A549 (cell line): ENCODE measurements at regions not wholly inside any gene's neighbourhood (a gene's known extent, or its start where the extent isn't known, plus 50 kb on each side); places are given as distances from the start of the nearest gene placed in this dataset.

Experiments
- ATAC-seq, 2 experiments: fragments of 200-7000 bp in 1 of 2; fragments of >200 bp in 1 of 2; cut with Nextera tagmentation in 1 of 2; cut with Tn5 transposase in 1 of 2; 3 replicates each; pipeline versions ENCODE4 v1.8.0 to v1.9.1; 2018 to 2020; ENCODE audit warnings: mild to moderate bottlenecking in 1 of 2, moderate library complexity in 1 of 2
- CTCF ChIA-PET: fragments of 300-600 bp; sonication (Branson Sonifier 250); formaldehyde crosslinking; extraction: SDS; loops from one replicate; lab custom pipeline; 2021; ENCODE audit warnings: antibody characterized with exemption, inconsistent platforms; lab: Yijun Ruan, JAX
- POLR2A ChIA-PET: fragments of 350-600 bp; formaldehyde crosslinking; extraction: SDS; loops from one replicate; lab custom pipeline; 2021; ENCODE audit warnings: antibody characterized with exemption, inconsistent platforms; lab: Yijun Ruan, JAX
- DNase-seq, 2 experiments: peaks; one replicate each; pipeline versions ENCODE4 v3.0.0 to v3.0.0-alpha.2; 2011 to 2016; ENCODE audit warnings: low read depth in 1 of 2, low spot score in 1 of 2
- FAIRE-seq: peaks from 2 replicates; lab custom pipeline; 2011; peaks lifted over from hg19 to GRCh38; lab: Jason Lieb, UNC
- H3K27ac ChIP-seq, 2 experiments: fragments of >200 bp; sonication (Bioruptor Twin); formaldehyde crosslinking; 3 replicates each; pipeline ENCODE4 v1.5.1; 2016 to 2017
- H3K4me1 ChIP-seq: fragments of >200 bp; sonication (Bioruptor Twin); formaldehyde crosslinking; 3 replicates; pipeline ENCODE4 v1.6.1; 2016
- H3K4me2 ChIP-seq: fragments of >200 bp; sonication (Bioruptor Twin); formaldehyde crosslinking; 3 replicates; pipeline ENCODE4 v1.6.1; 2016
- H3K4me3 ChIP-seq: fragments of >200 bp; sonication (Bioruptor Twin); formaldehyde crosslinking; 3 replicates; pipeline ENCODE4 v1.5.1; 2016
- H3K9me3 ChIP-seq: fragments of >200 bp; sonication (Bioruptor Twin); formaldehyde crosslinking; 3 replicates; pipeline ENCODE4 v1.6.1; 2016
- CBX2 ChIP-seq: fragments of 200-600 bp; sonication (generic); IDR thresholded peaks from 2 replicates; pipeline ENCODE4 v1.6.1; 2016; ENCODE audit warnings: low read depth, mild to moderate bottlenecking, borderline replicate concordance
- CBX8 ChIP-seq: fragments of 200-600 bp; sonication (generic); IDR thresholded peaks from 2 replicates; pipeline ENCODE4 v1.6.1; 2016
- EP300 ChIP-seq, 2 experiments: fragments of >200 bp; sonication (Bioruptor Twin); formaldehyde crosslinking; IDR thresholded peaks; 2 replicates in 1 of 2; 3 replicates in 1 of 2; pipeline ENCODE4 v1.6.1; 2016 to 2017
- FOSL2 ChIP-seq, 2 experiments: fragments of 450-650 bp in 1 of 2; fragments of >200 bp in 1 of 2; sonication (Bioruptor Twin) in 1 of 2; formaldehyde crosslinking; IDR thresholded peaks; 2 replicates each; pipeline versions ENCODE4 v1.5.0 to v1.6.1; 2016 to 2020; ENCODE audit warnings: mild to moderate bottlenecking in 1 of 2, moderate library complexity in 1 of 2
- FOXS1 ChIP-seq: fragments of 250-450 bp; sonication (Bioruptor Pico); IDR thresholded peaks from 2 replicates; pipeline ENCODE4 v1.5.0; 2020; ENCODE audit warnings: mild to moderate bottlenecking, moderate library complexity
- HDAC2 ChIP-seq: fragments of 200-600 bp; sonication (generic); IDR thresholded peaks from 2 replicates; pipeline ENCODE4 v1.6.1; 2016
- HOXA7 ChIP-seq: fragments of 250-450 bp; sonication (Bioruptor Pico); IDR thresholded peaks from 2 replicates; pipeline ENCODE4 v1.5.0; 2020; ENCODE audit warnings: mild to moderate bottlenecking, moderate library complexity
- HOXB13 ChIP-seq: fragments of 250-450 bp; sonication (Bioruptor Pico); IDR thresholded peaks from 2 replicates; pipeline ENCODE4 v1.5.0; 2020; ENCODE audit warnings: low read depth, mild to moderate bottlenecking, moderate library complexity
- HOXB5 ChIP-seq: fragments of 250-450 bp; sonication (Bioruptor Pico); IDR thresholded peaks from 2 replicates; pipeline ENCODE4 v1.5.0; 2020; ENCODE audit warnings: mild to moderate bottlenecking, moderate library complexity
- JUN ChIP-seq, 2 experiments: fragments of >200 bp; sonication (Bioruptor Twin); formaldehyde crosslinking; IDR thresholded peaks; 2 replicates in 1 of 2; 3 replicates in 1 of 2; pipeline ENCODE4 v1.6.1; 2016 to 2017
- JUNB ChIP-seq: fragments of >200 bp; sonication (Bioruptor Twin); formaldehyde crosslinking; IDR thresholded peaks from 2 replicates; pipeline ENCODE4 v1.6.1; 2016
- KDM5A ChIP-seq: fragments of 200-600 bp; sonication (generic); IDR thresholded peaks from 2 replicates; pipeline ENCODE4 v1.6.1; 2016; ENCODE audit warnings: antibody characterized with exemption, mild to moderate bottlenecking
- MAFK ChIP-seq: fragments of 450-650 bp; IDR thresholded peaks from 2 replicates; pipeline ENCODE4 v1.6.1; 2014; ENCODE audit not compliant: partially characterized antibody
- NFE2L2 ChIP-seq: fragments of 150-350 bp; conservative IDR thresholded peaks from 2 replicates; pipeline ENCODE4 v1.6.1; 2014; ENCODE audit warnings: low read length
- NPAS2 ChIP-seq: fragments of 250-450 bp; sonication (Bioruptor Pico); IDR thresholded peaks from 2 replicates; pipeline ENCODE4 v1.8.0; 2022; ENCODE audit warnings: mild to moderate bottlenecking, moderate library complexity, borderline replicate concordance
- PHF8 ChIP-seq: fragments of 200-600 bp; sonication (generic); IDR thresholded peaks from 2 replicates; pipeline ENCODE4 v1.6.1; 2016; ENCODE audit warnings: low read depth, mild to moderate bottlenecking, antibody characterized with exemption, moderate library complexity, borderline replicate concordance
- POLR2A ChIP-seq: IDR thresholded peaks from 2 replicates; pipeline ENCODE4 v1.6.1; 2012; ENCODE audit warnings: mild to moderate bottlenecking, low read length
- POLR2AphosphoS2 ChIP-seq: conservative IDR thresholded peaks from 2 replicates; pipeline ENCODE4 v1.6.1; 2012; ENCODE audit warnings: low read length, improper control_type of control experiment, inconsistent platforms
- RCOR1 ChIP-seq: fragments of 150-350 bp; IDR thresholded peaks from 2 replicates; pipeline ENCODE4 v1.6.1; 2014; ENCODE audit warnings: antibody characterized with exemption, low read length, low read depth
- RFX5 ChIP-seq: fragments of 450-650 bp; IDR thresholded peaks from 2 replicates; pipeline ENCODE4 v1.7.1; 2014; ENCODE audit warnings: antibody characterized with exemption, mild to moderate bottlenecking, moderate library complexity
- ZC3H11A ChIP-seq: fragments of 450-650 bp; IDR thresholded peaks from 2 replicates; pipeline ENCODE4 v1.6.1; 2014; ENCODE audit warnings: antibody characterized with exemption, mild to moderate bottlenecking
- ZFP36 ChIP-seq: fragments of 450-650 bp; IDR thresholded peaks from 2 replicates; pipeline ENCODE4 v1.6.1; 2014; ENCODE audit warnings: borderline replicate concordance; ENCODE audit not compliant: partially characterized antibody
- WGBS: methylation state at CpG from one replicate; pipeline ENCODE4 v1.1.6; 2017; ENCODE audit errors: missing lambda C conversion rate; 5-methylcytosine and 5-hydroxymethylcytosine counted together
- TF ChIP-seq, protein P1 (sequence below): fragments of 200-600 bp; sonication (generic); IDR thresholded peaks from 2 replicates; pipeline ENCODE4 v1.6.1; 2016; ENCODE audit warnings: antibody characterized with exemption, mild to moderate bottlenecking, moderate library complexity
- TF ChIP-seq, protein P2 (sequence below): IDR thresholded peaks from 2 replicates; pipeline ENCODE4 v1.6.1; 2012
- TF ChIP-seq, protein P3 (sequence below): fragments of 150-350 bp; IDR thresholded peaks from 2 replicates; pipeline ENCODE4 v1.6.1; 2014; ENCODE audit warnings: low read depth, mild to moderate bottlenecking, low read length
- TF ChIP-seq, protein P4 (sequence below): fragments of 250-450 bp; sonication (Bioruptor Pico); IDR thresholded peaks from 2 replicates; pipeline ENCODE4 v1.5.0; 2020; ENCODE audit warnings: low read depth, mild to moderate bottlenecking, moderate library complexity
- TF ChIP-seq, protein P5 (sequence below): fragments of >200 bp; sonication (Bioruptor Twin); formaldehyde crosslinking; IDR thresholded peaks from 3 replicates; pipeline ENCODE4 v1.6.1; 2016

DNA sequence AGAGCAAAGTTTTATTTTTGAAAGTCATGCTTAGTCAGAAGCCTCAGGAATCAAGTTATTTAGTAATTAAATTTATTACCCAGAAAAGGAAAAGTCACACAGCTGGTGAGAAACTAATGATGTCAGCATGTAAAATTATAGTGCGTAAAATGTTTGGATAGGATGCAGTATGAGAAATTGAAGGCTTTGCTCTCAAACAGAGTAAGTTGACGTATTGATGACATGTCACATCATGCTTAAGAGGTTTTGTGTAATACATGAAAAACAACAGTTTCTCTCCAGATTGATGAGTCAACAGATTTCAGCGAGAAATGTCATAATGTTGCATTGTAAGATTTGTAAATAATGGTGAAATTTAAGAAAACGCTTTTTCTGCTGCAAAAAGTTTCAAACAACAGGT, 769.8 kb downstream of the METTL15 start:
- ATAC-seq (no peak), FAIRE-seq (peak; percentile 54), DNase-seq (peak in 1 of 2 experiments; percentile 60)
- no peak for TF ChIP-seq FOSL2 (IDR thresholded peaks at IDR 0.05)
- TF ChIP-seq FOSL2 (CRISPR knock-in tag; IDR thresholded peaks at IDR 0.05): peak; percentile 53
- TF ChIP-seq RFX5: no peak
- TF ChIP-seq ZC3H11A: no peak
- TF ChIP-seq MAFK: peak; percentile 97
- WGBS: 48% methylated on average over 4 of the region's 4 CpGs
- Histone ChIP-seq H3K4me2 (peak overlapping the region; percentile 28; the same call in 2 of the 3 replicates), H3K4me1 (peaks cover 13% of the 10 kb centered on the region), H3K9me3 (0 out of 3 replicates have a peak, but pooled peaks cover 3% of the 10 kb centered on the region), H3K27ac (peak overlapping the region; percentile 24 to 52; a peak in 5 of 6 replicates), H3K4me3 (no peak overlapping the region)
- ChIA-PET POLR2A (no interaction called here), CTCF (no interaction called here)

DNA sequence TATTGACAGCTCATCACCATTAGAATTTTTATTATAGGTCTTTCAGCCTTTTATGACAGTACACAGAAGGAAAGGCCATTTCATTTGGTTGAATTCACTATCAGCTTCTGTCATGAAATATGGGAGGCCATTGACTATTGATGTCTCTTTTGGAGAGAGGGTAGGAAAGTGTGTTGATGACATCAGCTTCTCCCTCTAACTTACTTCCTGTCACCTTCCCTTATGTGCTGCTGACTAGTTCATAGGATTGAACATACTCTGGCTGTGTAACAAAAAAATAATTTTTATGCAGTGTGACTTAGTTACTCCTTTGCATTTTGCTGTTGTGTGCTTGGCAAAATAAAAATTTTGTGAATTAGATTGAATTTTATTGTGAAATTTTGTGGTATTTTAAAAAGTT, 769.2 kb downstream of the METTL15 start:
- CTCF ChIA-PET: interaction anchor here (0.6 kb wide), 1 partner anchor 1378 kb away, joined by 5 read pairs; no protein-coding TSS in a partner anchor

DNA sequence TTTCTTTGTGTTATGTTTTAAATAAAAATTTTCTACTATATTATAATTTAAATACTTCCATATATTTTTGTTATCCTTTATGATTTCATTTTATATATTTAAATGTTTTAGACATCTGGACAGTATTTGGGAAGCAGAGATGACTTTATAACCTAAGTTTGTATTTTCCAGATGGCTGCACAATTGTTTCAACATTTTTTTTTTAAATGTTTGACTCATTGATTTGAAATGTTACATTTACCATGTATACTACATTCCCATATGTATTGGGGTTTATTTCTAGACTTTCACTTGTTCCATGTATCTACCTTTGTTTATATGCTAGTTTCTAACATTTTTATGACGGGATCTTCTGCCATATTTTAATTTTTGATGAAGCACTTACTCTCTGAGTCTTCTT, 766.5 kb downstream of the METTL15 start:
- no peak overlapping the region for H3K4me2 ChIP-seq
- 91% methylated on average over 1 of the region's 1 CpG for WGBS
- TF ChIP-seq POLR2A (no peak), NPAS2 (CRISPR knock-in tag) (no peak), EP300 (IDR thresholded peaks at IDR 0.05) (no peak), HOXB13 (no peak), JUNB (no peak), KDM5A (no peak), ZC3H11A (no peak), CBX2 (no peak), HDAC2 (no peak), JUN (IDR thresholded peaks at IDR 0.05) (no peak), POLR2AphosphoS2 (no peak)
- TF ChIP-seq, protein P1, sequence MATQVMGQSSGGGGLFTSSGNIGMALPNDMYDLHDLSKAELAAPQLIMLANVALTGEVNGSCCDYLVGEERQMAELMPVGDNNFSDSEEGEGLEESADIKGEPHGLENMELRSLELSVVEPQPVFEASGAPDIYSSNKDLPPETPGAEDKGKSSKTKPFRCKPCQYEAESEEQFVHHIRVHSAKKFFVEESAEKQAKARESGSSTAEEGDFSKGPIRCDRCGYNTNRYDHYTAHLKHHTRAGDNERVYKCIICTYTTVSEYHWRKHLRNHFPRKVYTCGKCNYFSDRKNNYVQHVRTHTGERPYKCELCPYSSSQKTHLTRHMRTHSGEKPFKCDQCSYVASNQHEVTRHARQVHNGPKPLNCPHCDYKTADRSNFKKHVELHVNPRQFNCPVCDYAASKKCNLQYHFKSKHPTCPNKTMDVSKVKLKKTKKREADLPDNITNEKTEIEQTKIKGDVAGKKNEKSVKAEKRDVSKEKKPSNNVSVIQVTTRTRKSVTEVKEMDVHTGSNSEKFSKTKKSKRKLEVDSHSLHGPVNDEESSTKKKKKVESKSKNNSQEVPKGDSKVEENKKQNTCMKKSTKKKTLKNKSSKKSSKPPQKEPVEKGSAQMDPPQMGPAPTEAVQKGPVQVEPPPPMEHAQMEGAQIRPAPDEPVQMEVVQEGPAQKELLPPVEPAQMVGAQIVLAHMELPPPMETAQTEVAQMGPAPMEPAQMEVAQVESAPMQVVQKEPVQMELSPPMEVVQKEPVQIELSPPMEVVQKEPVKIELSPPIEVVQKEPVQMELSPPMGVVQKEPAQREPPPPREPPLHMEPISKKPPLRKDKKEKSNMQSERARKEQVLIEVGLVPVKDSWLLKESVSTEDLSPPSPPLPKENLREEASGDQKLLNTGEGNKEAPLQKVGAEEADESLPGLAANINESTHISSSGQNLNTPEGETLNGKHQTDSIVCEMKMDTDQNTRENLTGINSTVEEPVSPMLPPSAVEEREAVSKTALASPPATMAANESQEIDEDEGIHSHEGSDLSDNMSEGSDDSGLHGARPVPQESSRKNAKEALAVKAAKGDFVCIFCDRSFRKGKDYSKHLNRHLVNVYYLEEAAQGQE: no peak
- TF ChIP-seq, protein P2, sequence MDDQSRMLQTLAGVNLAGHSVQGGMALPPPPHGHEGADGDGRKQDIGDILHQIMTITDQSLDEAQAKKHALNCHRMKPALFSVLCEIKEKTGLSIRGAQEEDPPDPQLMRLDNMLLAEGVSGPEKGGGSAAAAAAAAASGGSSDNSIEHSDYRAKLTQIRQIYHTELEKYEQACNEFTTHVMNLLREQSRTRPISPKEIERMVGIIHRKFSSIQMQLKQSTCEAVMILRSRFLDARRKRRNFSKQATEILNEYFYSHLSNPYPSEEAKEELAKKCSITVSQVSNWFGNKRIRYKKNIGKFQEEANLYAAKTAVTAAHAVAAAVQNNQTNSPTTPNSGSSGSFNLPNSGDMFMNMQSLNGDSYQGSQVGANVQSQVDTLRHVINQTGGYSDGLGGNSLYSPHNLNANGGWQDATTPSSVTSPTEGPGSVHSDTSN: no peak
- TF ChIP-seq, protein P3, sequence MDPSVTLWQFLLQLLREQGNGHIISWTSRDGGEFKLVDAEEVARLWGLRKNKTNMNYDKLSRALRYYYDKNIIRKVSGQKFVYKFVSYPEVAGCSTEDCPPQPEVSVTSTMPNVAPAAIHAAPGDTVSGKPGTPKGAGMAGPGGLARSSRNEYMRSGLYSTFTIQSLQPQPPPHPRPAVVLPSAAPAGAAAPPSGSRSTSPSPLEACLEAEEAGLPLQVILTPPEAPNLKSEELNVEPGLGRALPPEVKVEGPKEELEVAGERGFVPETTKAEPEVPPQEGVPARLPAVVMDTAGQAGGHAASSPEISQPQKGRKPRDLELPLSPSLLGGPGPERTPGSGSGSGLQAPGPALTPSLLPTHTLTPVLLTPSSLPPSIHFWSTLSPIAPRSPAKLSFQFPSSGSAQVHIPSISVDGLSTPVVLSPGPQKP: no peak
- no peak for FAIRE-seq
- DNase-seq: no peak
- H3K4me3 ChIP-seq: no peak overlapping the region
- H3K4me1 ChIP-seq: peaks cover 13% of the 10 kb centered on the region
- ATAC-seq: no peak
- no peaks in the 10 kb centered on the region for H3K9me3 ChIP-seq
- POLR2A ChIA-PET: no interaction called here
- no peak overlapping the region for H3K27ac ChIP-seq
- CTCF ChIA-PET: no interaction called here

More for the DNA sequence above, 769.2 kb downstream of the METTL15 start:
- DNase-seq (no peak), ATAC-seq (no peak), FAIRE-seq (no peak)
- POLR2A ChIA-PET: interaction anchor here (0.5 kb wide), 1 partner anchor 1158 kb away, joined by 4 read pairs; no protein-coding TSS in a partner anchor
- 0 out of 3 replicates have a peak, but pooled peaks cover 3% of the 10 kb centered on the region for H3K9me3 ChIP-seq
- TF ChIP-seq ZFP36 (no peak), HOXA7 (CRISPR knock-in tag) (no peak), CBX8 (no peak), MAFK (no peak), FOSL2 (IDR thresholded peaks at IDR 0.05) (no peak), FOSL2 (CRISPR knock-in tag; IDR thresholded peaks at IDR 0.05) (no peak), CBX2 (no peak), JUN (IDR thresholded peaks at IDR 0.05) (no peak), RFX5 (no peak), HOXB5 (CRISPR knock-in tag) (no peak), HOXB13 (no peak), FOXS1 (CRISPR knock-in tag) (no peak), PHF8 (no peak), NFE2L2 (no peak), NPAS2 (CRISPR knock-in tag) (no peak), RCOR1 (no peak)
- TF ChIP-seq, protein P4, sequence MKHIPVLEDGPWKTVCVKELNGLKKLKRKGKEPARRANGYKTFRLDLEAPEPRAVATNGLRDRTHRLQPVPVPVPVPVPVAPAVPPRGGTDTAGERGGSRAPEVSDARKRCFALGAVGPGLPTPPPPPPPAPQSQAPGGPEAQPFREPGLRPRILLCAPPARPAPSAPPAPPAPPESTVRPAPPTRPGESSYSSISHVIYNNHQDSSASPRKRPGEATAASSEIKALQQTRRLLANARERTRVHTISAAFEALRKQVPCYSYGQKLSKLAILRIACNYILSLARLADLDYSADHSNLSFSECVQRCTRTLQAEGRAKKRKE (CRISPR knock-in tag): no peak
- TF ChIP-seq, protein P5, sequence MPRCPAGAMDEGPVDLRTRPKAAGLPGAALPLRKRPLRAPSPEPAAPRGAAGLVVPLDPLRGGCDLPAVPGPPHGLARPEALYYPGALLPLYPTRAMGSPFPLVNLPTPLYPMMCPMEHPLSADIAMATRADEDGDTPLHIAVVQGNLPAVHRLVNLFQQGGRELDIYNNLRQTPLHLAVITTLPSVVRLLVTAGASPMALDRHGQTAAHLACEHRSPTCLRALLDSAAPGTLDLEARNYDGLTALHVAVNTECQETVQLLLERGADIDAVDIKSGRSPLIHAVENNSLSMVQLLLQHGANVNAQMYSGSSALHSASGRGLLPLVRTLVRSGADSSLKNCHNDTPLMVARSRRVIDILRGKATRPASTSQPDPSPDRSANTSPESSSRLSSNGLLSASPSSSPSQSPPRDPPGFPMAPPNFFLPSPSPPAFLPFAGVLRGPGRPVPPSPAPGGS: no peak
- TF ChIP-seq, all 56 proteins: peak for 0
- H3K4me2 ChIP-seq: peak overlapping the region; percentile 28; the same call in 1 of the 3 replicates
- H3K4me3 ChIP-seq: no peak overlapping the region
- H3K4me1 ChIP-seq: peaks cover 13% of the 10 kb centered on the region
- peak overlapping the region; percentile 52 to 69; a peak in 5 of 6 replicates for H3K27ac ChIP-seq
